ENCODE measurements at regions not wholly inside any gene's neighbourhood (a gene's known extent, or its start where the extent isn't known, plus 50 kb on each side); places are given as distances from the start of the nearest gene placed in this dataset.

GRCh38 chr13:80263745-80264513 is 77.0 kb downstream of the SPRY2 start:
- peaks cover 34% of the 10 kb centered on the region for H3K9me3 Mint-ChIP-seq
- H3K36me3 Mint-ChIP-seq = peaks cover 25% of the 10 kb centered on the region
- H3K4me3 Mint-ChIP-seq = no peak overlapping the region
- H3K27ac Mint-ChIP-seq = no peak overlapping the region
- peaks cover 11% of the 10 kb centered on the region; the same call in 1 of the 2 replicates for H3K4me1 Mint-ChIP-seq
- no peaks in the 10 kb centered on the region; the same call in 1 of the 2 replicates for H3K27me3 Mint-ChIP-seq (ENCODE audit: low read depth)
- TF ChIP-seq STAT6 (CRISPR knock-in tag; conservative IDR thresholded peaks at IDR 0.05; ENCODE audit: low read depth) (no peak), TEAD1 (CRISPR knock-in tag; IDR thresholded peaks at IDR 0.05) (no peak), SMAD4 (CRISPR knock-in tag; IDR thresholded peaks at IDR 0.05) (no peak), SMAD3 (CRISPR knock-in tag; IDR thresholded peaks at IDR 0.05; ENCODE audit: borderline replicate concordance) (no peak), IRF2 (CRISPR knock-in tag; IDR thresholded peaks at IDR 0.05; ENCODE audit: borderline replicate concordance, low read depth) (no peak), ZNF138 (CRISPR knock-in tag; conservative IDR thresholded peaks at IDR 0.05) (no peak), ATF3 (CRISPR knock-in tag; conservative IDR thresholded peaks at IDR 0.05) (no peak), RELA (CRISPR knock-in tag; IDR thresholded peaks at IDR 0.05; ENCODE audit: borderline replicate concordance) (no peak), TCF7 (CRISPR knock-in tag; IDR thresholded peaks at IDR 0.05; ENCODE audit: low read depth) (no peak)
- DNase-seq (ENCODE audit: low spot score) = no peak
- ChIA-PET POLR2A (no interaction called here), CTCF (no interaction called here)
- ATAC-seq = no peak

DNA sequence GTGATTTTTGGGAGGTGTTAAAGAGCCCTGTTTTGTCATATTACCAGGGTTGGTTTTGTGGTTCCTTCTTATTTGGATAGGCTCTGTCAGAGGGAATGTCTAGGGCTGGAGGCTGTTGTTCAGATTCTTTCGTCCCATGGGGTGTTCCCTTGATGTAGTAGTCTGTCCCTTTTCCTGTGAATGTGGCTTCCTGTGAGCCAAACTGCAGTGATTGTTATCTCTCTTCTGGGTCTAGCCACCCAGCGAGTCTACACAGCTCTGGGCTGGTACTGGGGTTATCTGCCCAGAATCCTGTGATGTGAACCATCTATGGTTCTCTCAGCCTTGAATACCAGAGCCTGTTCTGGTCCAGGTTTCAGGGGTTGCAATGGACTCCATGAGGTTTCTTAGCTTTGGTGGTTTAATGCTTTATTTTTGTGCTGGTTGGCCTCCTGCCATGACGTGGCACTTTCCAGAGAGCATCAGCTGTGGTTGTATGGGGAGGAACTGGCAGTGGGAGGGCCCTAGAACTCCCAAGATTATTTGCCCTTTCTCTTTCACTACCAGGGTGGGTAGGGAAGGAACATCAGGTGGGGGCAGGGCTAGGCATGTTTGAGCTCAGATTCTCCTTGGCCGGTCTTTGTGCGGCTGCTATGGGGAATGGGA is 78.8 kb downstream of the SPRY2 start:
- no peak overlapping the region for H3K27ac Mint-ChIP-seq
- ATAC-seq = no peak
- H3K4me1 Mint-ChIP-seq = peaks cover 11% of the 10 kb centered on the region; the same call in 1 of the 2 replicates
- TF ChIP-seq CBFB (CRISPR knock-in tag; IDR thresholded peaks at IDR 0.05; ENCODE audit: low read depth) (no peak), TEAD1 (CRISPR knock-in tag; IDR thresholded peaks at IDR 0.05) (no peak), GABPB1 (CRISPR knock-in tag; IDR thresholded peaks at IDR 0.05) (no peak), JAZF1 (CRISPR knock-in tag; IDR thresholded peaks at IDR 0.05) (no peak), SMAD3 (CRISPR knock-in tag; IDR thresholded peaks at IDR 0.05; ENCODE audit: borderline replicate concordance) (no peak), ZNF281 (CRISPR knock-in tag; IDR thresholded peaks at IDR 0.05) (no peak), ZMAT4 (CRISPR knock-in tag; IDR thresholded peaks at IDR 0.05) (no peak), NFYB (CRISPR knock-in tag; conservative IDR thresholded peaks at IDR 0.05; ENCODE audit: low read depth) (no peak), ZNF138 (CRISPR knock-in tag; conservative IDR thresholded peaks at IDR 0.05) (no peak)
- TF ChIP-seq, protein P1, sequence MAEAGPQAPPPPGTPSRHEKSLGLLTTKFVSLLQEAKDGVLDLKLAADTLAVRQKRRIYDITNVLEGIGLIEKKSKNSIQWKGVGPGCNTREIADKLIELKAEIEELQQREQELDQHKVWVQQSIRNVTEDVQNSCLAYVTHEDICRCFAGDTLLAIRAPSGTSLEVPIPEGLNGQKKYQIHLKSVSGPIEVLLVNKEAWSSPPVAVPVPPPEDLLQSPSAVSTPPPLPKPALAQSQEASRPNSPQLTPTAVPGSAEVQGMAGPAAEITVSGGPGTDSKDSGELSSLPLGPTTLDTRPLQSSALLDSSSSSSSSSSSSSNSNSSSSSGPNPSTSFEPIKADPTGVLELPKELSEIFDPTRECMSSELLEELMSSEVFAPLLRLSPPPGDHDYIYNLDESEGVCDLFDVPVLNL (CRISPR knock-in tag; IDR thresholded peaks at IDR 0.05; ENCODE audit: borderline replicate concordance, low read depth) = no peak
- no peak for DNase-seq (ENCODE audit: low spot score)
- ChIA-PET POLR2A (no interaction called here), CTCF (no interaction called here)
- peaks cover 34% of the 10 kb centered on the region for H3K9me3 Mint-ChIP-seq
- H3K4me3 Mint-ChIP-seq = no peak overlapping the region
- H3K27me3 Mint-ChIP-seq (ENCODE audit: low read depth) = no peaks in the 10 kb centered on the region; the same call in 1 of the 2 replicates
- peaks cover 25% of the 10 kb centered on the region for H3K36me3 Mint-ChIP-seq
